ENCODE measurements at regions not wholly inside any gene's neighbourhood (a gene's known extent, or its start where the extent isn't known, plus 50 kb on each side); places are given as distances from the start of the nearest gene placed in this dataset.

DNA sequence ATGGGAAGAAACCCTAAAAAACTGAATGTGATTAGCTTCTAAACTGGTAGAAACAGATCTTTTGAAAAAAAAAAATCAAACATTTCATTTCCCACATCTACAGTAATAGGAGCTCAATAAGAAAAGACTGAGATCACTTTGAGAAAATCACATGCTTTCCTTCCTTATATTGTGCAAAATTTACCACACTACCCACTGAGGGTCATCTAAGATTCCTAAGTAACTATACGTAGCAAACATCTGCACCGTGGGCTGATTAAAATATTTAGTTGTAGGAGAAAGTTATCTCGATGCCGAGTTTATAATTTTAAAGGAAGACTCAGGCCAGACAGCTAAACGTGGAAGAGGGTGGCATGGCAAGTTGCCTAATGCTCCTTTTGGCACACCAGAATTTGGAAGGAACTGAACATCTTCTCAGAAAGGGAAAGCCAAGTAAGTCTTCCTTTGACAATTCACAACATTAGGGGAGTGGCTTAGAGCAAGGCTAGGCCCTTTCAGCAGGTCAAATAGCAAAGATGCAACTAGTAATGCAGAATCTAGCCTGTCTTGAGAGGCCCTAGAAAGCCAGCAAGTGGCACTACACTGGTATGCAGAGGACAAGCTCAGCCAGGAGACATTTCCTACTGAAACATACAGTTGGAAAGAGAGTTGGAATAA is 128.0 kb downstream of the TMA16 start:
- DNase-seq (ENCODE audit: low read depth): no peak

- no peak for DNase-seq (ENCODE audit: low read depth)
Measured at GRCh38 chr4:163623787-163624186, 129.3 kb downstream of the TMA16 start.

- no peak for DNase-seq (ENCODE audit: low read depth)
Measured at GRCh38 chr4:163624727-163625126, 130.2 kb downstream of the TMA16 start.

DNA sequence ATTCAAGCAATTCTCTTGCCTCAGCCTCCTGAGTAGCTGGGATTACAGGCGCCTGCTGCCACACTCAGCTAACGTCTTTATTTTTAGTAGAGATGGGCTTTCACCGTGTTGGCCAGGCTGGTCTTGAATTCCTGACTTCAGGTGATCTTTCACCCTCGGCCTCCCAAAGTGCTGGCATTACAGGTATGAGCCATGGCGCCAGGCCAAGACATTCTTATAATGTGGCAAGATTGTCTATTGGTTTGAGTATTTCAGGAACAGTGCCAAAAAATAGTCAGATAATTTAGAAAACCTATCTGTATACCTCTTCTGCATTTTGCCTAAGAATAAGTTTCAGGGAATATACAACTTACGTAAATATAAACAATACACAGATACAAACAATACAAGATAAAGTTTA is 136.8 kb downstream of the TMA16 start:
- no peak for DNase-seq (ENCODE audit: low read depth)

DNA sequence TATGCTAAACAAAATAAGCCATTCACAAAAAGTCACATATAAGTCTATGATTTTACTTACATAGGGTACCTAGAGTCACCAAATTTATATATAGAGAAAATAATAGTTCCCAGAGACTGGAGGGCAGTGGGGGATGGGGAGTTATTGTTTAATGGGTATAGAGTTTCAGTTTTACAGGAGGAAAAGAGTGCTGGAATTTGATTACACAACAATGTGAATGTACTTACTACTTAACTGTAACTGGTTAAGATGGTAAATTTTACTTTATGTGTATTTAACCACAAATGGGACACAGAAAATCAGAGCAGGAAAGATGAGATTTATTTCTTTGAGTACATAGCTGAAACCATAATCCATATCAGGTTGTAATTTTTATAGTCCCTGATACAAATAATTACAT is 144.4 kb downstream of the TMA16 start:
- no peak for DNase-seq (ENCODE audit: low read depth)

DNA sequence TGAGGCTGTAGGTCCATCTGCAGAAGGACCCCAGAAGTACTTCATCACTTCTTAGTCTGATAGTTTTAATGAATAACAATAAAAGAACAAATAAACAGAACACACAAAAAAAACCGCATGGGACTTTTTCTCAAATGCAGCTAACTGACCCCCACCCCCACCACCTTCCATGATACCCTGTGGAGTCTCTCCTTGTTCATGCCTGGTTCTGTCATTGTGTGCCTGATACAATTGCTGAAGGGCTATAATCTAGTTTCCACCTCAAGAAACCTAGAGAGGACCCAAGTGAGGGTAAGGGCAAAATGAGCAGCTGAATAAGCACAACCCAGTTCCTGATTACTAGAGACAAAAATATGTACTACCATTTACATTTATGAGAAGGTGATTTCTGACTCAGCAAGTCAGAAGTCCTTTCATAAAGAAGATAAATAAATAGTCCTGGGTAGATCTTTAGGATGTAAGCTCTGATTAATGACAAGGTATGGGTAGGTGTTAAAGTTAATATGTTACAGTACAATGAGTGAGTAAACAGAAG is 155.1 kb downstream of the TMA16 start:
- DNase-seq (ENCODE audit: low read depth): no peak

DNA sequence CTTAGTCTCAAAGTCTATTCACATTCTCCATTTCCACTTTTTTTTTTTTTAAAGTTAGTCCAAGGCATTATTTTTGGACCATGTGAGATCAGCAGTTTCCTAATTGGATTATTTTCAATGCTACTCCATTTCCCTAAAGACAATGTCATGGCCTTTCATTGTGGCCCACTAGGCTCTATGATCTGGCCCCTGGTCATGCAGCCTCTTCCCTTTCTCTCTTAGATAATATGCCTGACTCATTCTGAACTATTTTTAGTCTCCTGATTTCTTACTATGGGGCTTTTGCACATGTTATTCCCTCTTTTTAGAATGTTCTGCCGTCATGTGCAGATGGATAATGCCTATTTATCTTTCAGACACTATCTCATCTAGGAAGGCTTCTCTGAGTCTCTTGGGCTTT is 157.3 kb downstream of the TMA16 start:
- no peak for DNase-seq (ENCODE audit: low read depth)

DNA sequence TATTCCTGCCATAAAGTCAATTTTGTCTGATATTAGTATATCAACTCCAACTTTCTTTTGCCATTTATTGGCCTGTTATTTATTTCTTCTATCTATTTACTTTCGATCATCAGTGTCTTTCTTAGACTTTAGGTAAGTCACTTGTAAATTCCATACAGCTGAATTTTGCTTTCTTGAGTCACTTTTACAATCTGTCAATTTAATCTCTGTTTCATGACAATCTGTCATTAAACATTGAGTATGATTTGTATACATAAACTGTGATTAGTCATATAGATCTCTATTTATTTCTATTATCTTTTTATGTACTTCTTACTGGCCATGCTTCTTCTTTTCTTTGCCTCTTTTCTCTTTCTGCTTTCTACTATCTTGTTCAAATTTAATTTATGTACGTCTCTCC is 160.1 kb downstream of the TMA16 start:
- DNase-seq (ENCODE audit: low read depth): no peak

- DNase-seq (ENCODE audit: low read depth): no peak
Measured at GRCh38 chr4:163660636-163661035, 166.1 kb downstream of the TMA16 start.

DNA sequence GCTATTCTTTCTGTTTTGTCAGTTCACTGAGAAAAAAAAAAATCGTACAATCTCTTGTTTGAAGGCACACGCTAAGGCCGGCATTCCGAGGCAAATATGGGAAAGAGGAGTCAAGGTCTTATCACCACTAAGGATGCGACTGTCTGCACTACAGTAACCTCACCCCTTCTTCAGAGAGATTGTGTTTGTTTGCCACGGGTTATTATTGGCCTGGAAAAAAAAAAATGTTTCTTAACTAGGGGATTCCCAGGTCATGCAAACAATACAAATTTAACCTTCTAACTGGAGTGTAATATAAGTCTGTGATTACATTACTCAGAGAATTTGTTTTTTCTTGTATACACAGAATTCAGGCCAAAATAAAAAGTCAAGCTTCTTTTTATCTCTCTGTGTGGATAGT is 168.3 kb downstream of the TMA16 start:
- DNase-seq (ENCODE audit: low read depth): no peak

DNA sequence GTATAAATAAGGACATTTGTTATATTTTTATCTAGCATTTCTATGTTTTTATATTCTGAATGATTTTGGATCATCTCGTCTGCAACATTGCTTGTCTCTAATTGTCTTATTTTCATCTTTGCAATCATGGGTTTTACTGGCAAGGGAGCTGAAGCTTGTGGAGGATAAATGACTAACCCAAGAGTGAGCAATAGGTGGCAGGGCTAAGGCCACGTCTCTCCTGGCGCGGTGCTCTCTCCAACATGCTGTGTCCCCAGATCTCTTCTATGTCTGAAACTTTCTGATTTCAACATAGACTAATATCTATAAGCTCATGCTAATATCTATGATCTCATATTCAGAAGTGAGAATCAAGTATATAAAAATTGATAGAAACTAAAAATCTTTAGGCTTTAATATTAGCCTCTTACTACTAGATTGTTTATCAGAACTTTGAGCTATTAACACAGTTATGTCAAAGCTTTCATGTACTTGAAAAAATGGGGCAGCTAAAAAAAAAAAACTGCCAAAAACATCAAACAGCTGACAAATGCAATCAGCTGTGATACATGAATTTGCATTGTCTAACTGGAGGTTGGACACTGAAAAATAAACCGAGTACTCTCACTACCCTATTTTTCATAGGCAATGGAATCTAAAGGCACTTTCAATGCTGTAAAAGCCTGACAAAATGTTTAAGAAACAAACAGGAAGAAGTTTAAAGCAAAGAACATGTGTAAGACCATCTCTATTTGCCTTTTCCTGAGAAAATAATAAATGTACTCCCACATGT is 169.2 kb downstream of the TMA16 start:
- no peak for DNase-seq (ENCODE audit: low read depth)

GRCh38 chr4:163665101-163665500 is 170.6 kb downstream of the TMA16 start:
- no peak for DNase-seq (ENCODE audit: low read depth)

GRCh38 chr4:163665521-163666331 is 171.2 kb downstream of the TMA16 start:
- DNase-seq (ENCODE audit: low read depth): no peak

- DNase-seq (ENCODE audit: low read depth): no peak
Measured at GRCh38 chr4:163666332-163666873, 171.9 kb downstream of the TMA16 start.

DNA sequence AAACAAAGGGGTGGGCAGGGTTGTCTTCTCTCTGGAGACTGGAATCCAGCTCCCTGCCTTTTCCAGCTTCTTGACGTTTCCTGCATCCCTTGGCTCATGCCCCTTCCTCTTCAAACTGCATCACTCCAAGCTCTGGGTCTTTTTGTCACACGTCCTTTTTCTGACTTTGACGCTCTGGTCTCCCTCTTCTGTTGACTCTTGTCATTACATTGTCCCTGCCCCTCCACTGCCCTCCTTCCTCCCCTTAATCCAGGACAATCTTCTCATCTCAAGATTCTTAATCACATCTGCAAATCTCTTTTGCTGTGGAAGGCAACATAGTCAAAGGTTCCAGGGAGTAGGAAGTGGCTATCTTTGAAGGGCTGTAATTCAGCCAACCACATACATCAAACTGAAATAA is 178.3 kb downstream of the TMA16 start:
- no peak for DNase-seq (ENCODE audit: low read depth)

DNA sequence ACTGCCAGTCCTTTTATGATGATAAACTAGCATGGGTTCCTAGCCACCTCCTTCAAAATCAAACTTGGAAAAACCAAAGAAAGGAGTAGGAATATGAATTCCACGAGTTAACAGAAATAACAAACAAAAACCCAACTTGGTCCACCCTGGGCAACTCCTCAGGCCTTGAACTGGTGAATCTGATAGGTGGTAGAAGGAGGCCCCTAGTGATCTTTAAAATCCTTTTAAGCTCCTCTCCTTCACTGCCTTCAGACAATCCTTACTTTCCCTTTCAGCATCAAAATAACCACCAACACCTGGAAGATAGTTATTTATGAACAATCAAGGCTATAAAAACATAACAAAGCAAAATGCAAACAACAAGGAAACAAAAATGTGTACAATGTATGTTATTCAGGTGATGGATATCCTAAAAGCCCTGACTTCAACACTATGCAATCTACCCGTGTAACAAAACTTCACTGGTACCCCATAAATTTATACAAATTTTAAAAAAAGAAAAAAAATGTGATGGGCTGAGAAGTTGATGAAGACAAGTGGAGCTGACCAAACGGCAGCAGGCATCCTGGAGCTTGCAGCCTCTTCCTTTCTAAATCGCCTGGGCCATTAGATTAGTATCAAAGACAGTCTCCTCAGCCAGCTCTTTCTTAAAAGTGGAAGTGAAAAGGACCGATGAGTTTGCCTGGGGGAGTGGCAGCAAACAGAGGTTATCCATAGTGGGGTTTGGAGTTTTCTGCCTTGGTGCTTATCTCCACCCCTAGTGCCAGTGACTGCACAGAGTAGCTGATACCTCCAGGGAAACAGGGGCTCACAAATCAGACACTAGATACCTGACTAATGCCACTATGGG is 179.6 kb downstream of the TMA16 start:
- DNase-seq (ENCODE audit: low read depth): no peak

DNA sequence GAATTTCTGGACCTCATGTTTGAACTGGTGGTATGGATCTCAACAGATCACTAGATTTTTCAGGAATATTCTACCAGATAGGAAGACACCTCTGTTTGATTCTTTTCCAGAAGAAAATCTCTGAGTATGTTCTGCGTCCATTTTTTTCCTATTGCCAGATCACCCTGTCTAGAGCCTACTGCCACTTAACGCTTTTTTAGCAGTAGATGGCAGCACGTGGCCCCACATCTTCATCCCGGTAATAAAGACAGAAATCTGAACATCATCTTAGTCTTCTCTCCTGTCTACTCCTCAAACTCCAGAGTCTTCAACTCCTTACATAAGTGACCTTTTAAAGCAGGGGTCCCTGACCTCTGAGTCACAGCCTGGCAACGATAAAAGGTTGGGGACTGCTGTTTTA is 184.7 kb downstream of the TMA16 start:
- DNase-seq (ENCODE audit: low read depth): no peak

DNA sequence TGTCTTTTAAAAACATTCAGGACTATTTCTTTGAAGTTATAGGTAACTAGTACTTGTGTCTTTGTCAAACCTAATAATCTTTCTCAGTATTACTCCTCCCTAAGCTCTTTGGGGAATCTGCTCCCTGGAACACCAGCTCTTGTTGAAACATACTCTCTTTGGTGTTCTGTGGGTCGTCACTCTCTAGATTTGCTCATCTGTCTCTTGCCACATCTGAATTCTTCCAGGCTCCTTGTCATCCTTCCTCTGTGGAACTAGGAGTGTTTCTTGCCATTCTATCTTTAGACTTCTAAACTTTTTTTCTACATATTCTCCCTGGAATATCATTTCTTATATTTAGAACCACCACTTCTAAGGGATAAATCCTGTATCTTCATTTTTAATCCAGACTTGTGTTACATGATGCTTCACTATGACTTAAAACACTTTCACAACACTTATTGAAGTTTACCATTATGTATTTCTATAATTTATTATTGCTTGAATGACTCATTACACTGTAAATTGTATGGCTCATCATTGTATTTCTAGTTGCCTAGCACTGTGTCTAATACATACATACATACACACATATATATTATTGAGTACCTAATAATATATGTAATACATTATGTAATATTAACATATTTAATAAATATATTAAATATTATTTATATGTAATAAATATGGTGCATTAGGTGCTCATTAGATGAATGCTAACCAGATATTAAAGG is 186.1 kb downstream of the TMA16 start:
- DNase-seq (ENCODE audit: low read depth): no peak

DNA sequence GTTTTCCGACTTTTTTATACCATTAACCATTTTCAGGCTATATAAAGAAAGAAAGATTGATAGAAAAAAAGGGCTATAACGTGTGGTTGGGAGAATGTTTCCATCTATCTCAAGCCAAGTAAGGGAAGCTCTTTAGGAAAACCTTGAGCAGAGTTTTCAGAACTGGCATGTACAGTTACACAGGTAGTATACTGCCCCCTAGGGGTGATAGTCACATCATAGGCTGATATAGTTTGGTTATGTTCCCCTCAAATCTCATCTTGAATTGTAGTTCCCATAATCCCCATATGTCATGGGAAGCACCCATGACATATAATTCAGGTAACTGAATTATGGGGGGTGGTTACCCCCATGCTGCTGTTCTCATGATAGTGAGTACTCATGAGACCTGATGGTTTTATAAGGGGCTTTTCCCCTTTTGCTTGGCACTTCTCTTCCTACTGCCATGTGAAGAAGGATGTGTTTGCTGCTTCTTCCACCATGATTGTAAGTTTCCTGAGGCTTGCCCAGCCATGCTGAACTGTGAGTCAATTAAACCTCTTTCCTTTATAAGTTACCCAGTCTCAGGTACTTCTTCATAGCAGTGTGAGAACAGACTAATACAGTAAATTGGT is 186.8 kb downstream of the TMA16 start:
- DNase-seq (ENCODE audit: low read depth): peak; percentile 27

DNA sequence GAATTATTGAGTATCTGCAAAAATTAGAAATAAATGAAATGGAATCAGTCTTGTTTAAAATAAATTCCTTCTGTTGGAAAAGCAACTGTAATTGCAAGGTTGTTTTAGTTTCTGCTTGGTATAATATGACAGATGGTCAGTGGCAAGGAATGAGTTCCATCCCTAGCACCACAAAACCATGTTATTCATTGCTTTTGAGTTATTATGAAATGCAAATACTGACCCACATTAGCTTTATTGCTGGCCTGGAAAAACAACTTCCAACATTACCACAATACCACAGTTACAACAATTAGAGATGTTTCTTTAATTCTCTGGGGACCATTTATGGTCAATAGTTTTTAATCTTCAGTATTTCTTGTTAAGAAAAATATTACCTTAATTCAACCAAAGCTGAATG is 194.4 kb downstream of the TMA16 start:
- no peak for DNase-seq (ENCODE audit: low read depth)
